Embryonic facial prominence (tissue), 1 donor: ENCODE measurements at regions not wholly inside any gene's neighbourhood (a gene's known extent, or its start where the extent isn't known, plus 50 kb on each side); places are given as distances from the start of the nearest gene placed in this dataset.
"Not testable (repeated sequence)": the region's sequence is repeated elsewhere in the genome, so short reads cannot be mapped to it uniquely, and the experiment has no call there.

Experiments used
- DNase-seq: peaks from one replicate; pipeline ENCODE4 v3.0.0-alpha.2; 2016; ENCODE audit errors: extremely low spot score

- no peak for DNase-seq
These were observed 1301.8 kb downstream of the BRINP3 start for GRCh38 chr1:189175889-189176288.

- no peak for DNase-seq
These were observed 1297.6 kb downstream of the BRINP3 start for GRCh38 chr1:189180057-189180456.

- DNase-seq, result no peak
These were observed 1292.6 kb downstream of the BRINP3 start for GRCh38 chr1:189185097-189185496.

DNA sequence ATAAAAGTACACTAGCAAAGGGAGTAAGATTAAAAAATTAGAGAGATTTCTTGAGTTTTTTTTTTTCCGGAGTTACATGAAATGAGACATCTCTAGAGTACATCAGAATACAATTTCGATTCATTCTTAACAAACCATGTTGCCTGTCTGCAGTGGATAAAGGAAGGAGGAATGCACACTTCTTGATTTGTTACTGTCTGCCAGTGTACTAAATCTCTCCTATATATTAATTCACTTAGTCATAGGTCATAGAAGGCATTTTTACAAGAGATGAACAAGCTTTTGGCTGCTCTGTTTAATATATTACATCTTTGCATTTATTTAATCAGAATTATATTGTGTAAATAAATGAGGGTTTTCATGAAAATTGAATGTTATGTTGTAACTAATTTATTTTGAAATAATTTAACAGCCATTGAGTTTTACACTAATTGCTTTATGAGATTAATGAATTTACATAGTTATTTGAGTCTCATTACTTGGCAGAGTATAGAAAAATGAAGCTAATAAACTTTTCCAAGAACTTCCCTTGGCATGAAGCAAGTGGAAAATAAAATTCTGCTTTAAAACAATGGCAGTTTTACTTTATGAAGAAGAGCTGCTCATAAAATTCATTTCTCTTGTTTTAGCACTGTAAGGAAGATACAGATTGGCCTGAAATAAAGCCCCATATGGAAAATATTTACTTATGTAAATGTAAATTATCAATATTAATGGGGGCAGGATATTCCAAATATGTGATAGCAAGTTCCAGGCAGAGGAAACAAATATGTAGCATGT lies 1284.7 kb downstream of the BRINP3 start:
- DNase-seq, result no peak

DNA sequence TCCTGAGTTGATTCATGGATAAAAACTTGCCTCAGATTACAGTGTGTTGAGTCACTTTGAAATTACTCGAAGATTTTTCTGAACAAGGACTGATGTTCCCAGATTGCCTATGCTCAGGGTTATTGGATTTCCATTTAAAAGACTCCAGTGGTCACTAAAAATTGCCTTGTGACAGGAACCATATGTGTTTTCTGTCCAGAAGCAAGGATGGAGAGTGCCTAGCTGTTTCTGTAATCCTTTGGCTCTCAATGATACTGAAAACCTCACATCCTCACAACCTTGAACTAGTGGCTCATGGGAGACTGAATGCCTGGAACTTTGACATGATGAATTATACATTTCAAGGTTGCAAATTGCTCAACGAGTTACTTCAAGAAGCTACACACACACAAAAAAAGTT lies 1271.8 kb downstream of the BRINP3 start:
- no peak for DNase-seq

GRCh38 chr1:189206617-189207016 lies 1271.0 kb downstream of the BRINP3 start:
- no peak for DNase-seq

- DNase-seq, result no peak
These were observed 1265.9 kb downstream of the BRINP3 start for GRCh38 chr1:189211742-189212141.

DNA sequence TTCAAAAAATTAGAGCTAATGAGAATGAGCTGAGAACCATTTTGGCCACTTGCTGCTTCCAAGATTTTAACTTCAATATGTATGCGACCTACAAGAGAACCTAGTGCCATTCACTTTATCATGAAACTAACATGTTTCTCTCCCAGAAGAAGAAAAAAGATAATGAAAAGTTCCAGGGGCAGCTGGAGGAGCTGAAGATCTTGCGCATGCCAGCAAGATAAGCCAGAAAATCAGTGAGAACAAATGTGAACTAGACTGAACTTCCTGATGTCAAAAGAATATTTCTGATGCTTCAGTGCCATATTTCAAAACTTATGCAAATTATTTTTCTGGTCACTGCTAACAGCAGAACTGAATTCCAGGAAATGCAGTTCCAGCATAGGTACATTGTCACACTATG lies 1265.1 kb downstream of the BRINP3 start:
- no peak for DNase-seq

GRCh38 chr1:189216886-189217285 lies 1260.8 kb downstream of the BRINP3 start:
- no peak for DNase-seq

GRCh38 chr1:189217646-189218045 lies 1260.0 kb downstream of the BRINP3 start:
- no peak for DNase-seq

- no peak for DNase-seq
These were observed 1256.9 kb downstream of the BRINP3 start for GRCh38 chr1:189220750-189221149.

DNA sequence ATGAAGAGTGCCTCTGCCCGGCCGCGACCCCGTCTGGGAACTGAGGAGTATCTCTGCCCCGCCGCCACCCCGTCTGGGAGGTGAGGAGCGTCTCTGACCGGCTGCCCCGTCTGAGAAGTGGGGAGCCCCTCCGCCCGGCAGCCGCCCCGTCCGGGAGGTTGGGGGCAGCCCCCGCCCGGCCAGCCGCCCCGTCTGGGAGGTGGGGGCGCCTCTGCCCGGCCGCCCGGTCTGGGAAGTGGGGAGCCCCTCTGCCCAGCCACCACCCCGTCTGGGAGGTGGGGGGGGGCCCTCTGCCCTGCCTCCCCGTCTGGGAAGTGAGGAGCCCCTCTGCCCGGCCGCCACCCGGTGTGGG lies 1251.9 kb downstream of the BRINP3 start:
- not testable (repeated sequence) for DNase-seq

- DNase-seq, result no peak
These were observed 1250.9 kb downstream of the BRINP3 start for GRCh38 chr1:189226779-189227178.

GRCh38 chr1:189237008-189237407 lies 1240.7 kb downstream of the BRINP3 start:
- no peak for DNase-seq

- no peak for DNase-seq
These were observed 1223.9 kb downstream of the BRINP3 start for GRCh38 chr1:189253601-189254350.

DNA sequence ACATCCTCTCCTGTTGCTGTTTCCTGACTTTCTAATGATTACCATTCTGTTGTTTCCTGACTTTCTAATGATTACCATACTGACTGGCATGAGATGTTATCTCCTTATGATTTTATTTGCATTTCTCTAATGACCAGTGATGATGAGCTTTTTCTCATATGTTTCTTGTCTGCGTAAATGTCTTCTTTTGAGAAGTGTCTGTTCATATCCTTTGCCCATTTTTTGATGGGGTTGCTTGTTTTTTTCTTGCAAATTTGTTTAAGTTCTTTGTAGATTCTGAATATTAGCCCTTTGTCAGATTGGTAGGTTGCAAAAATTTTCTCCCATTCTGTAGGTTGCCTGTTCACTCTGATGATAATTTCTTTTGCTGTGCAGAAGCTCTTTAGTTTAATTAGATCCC lies 1216.5 kb downstream of the BRINP3 start:
- DNase-seq, result not testable (repeated sequence)

DNA sequence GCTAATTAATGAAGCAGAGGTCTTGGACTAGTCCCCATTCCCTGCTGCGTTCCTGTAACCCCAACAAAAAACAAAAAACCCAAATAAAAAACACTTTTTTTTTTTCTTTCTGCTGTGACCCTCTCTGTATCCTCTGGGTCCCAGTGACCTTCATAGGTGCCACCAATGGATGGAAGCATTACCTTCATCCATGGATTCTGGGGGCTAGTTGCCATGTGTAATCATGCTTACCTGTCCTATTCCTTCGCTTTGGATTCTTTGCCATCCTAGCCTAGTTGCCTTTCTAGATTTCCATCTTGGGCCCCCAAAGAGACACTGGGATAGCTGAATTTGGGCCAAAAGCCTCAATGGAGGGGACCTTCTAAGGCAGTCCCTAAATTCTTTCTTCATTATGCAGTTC lies 1208.7 kb downstream of the BRINP3 start:
- DNase-seq, result no peak

DNA sequence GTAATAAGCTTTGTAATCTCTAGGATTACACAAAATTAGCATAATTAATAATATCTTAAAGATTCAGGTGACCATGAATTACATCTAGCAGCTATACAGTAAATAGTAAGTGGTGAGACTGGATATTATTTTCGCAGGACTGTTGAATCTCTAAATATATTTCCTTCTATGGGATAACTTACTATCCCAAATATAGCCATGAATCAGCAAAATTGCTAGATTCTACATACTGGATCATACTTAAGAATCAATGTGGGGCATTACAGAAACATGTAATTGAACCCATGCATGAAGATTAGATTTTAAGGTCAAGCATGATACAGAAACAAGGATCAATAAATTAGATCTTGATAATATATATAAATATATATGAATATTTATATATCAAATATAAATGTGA lies 1203.4 kb downstream of the BRINP3 start:
- DNase-seq, result no peak

GRCh38 chr1:189275796-189276195 lies 1201.9 kb downstream of the BRINP3 start:
- DNase-seq, result no peak

GRCh38 chr1:189289346-189289745 lies 1188.3 kb downstream of the BRINP3 start:
- DNase-seq, result no peak

DNA sequence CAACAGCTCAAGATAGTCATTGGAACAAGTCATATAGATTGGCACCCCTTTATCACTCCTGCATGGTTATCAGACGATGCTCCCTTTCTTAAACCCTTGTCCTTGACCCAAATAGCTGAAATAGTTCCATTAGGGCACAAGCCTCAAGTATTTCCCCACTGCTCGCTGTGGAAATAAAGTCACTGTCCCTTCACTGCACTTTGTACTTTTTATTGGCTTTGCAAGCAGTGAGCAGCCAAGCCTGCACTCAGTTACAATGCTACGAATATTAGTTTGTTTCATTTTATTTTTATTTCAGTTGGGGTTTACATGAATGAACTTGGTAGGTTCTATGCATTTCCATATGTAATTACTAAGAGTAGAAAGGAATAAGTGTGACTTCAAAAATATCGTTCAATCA lies 1176.4 kb downstream of the BRINP3 start:
- no peak for DNase-seq

DNA sequence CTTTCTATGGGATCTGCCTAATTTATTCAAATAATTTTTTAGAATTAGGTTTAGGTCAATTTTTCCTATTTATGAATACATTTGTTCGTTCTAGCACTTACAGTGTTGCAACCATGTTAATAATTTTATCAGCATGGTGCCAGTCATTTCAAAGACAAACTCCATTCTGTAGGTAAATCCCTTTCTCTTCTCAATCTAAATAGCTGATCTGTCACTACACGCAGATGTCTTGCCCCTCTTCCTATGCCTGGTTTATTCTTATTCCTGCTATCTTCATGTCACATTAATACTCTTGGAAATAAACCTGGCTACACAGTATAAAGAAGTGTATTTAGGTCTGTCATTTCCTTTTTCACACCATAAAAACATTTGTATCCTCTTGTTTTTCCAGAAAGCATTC lies 1172.4 kb downstream of the BRINP3 start:
- no peak for DNase-seq

DNA sequence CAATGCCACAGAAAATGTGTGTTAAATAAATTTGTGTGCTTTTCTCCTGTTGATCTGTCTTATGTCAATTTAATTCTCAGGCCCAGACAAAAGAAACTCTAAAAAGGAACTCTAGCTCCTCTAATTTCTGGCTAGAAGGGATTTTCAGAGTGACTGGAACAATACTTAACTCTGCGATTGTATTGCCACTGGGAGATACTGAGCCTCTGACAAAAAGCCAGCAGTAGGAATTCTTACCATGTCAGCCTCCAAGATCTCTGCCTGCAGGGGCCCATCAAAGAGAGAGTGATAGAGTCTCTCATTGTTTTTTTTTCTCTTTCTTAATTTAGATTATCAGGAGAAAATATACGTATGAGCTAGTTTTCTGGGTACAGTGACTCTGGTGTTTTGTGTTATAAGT lies 1165.7 kb downstream of the BRINP3 start:
- DNase-seq, result no peak
